ENCODE measurements at regions not wholly inside any gene's neighbourhood (a gene's known extent, or its start where the extent isn't known, plus 50 kb on each side); places are given as distances from the start of the nearest gene placed in this dataset.

- H3K36me3 ChIP-seq (ENCODE audit: insufficient read depth, low read length) = no peaks in the 10 kb centered on the region
- H3K79me2 ChIP-seq (ENCODE audit: insufficient read depth, low read length) = no peaks in the 10 kb centered on the region
- H4K20me1 ChIP-seq (ENCODE audit: insufficient read depth, low read length) = no peaks in the 10 kb centered on the region
- no peak overlapping the region for H2AFZ ChIP-seq (ENCODE audit: low read length)
- H3K9me3 ChIP-seq (ENCODE audit: low read depth, low read length) = no peaks in the 10 kb centered on the region
- H3K27me3 ChIP-seq (ENCODE audit: insufficient read depth, low read length) = no peaks in the 10 kb centered on the region
- H3K4me2 ChIP-seq (ENCODE audit: insufficient read depth, low read length) = no peak overlapping the region
- no peak for TF ChIP-seq CTCF (IDR thresholded peaks at IDR 0.05; ENCODE audit: extremely low read depth, low read depth, low read length)
- no peak overlapping the region for H3K27ac ChIP-seq (ENCODE audit: low read depth, low read length)
- no peak overlapping the region for H3K4me3 ChIP-seq (ENCODE audit: insufficient read depth, low read length)
- no peaks in the 10 kb centered on the region for H3K4me1 ChIP-seq (ENCODE audit: insufficient read depth, low read length)
- DNase-seq (ENCODE audit: insufficient read length, low spot score, missing footprints) = no peak
Measured at GRCh38 chr1:99424087-99424486, 159.8 kb downstream of the PLPPR4 start.

- H3K79me2 ChIP-seq (ENCODE audit: insufficient read depth, low read length) = no peaks in the 10 kb centered on the region
- no peaks in the 10 kb centered on the region for H3K9me3 ChIP-seq (ENCODE audit: low read depth, low read length)
- H2AFZ ChIP-seq (ENCODE audit: low read length) = no peak overlapping the region
- no peak for DNase-seq (ENCODE audit: insufficient read length, low spot score, missing footprints)
- no peaks in the 10 kb centered on the region for H3K27me3 ChIP-seq (ENCODE audit: insufficient read depth, low read length)
- no peak overlapping the region for H3K27ac ChIP-seq (ENCODE audit: low read depth, low read length)
- no peaks in the 10 kb centered on the region for H3K4me1 ChIP-seq (ENCODE audit: insufficient read depth, low read length)
- TF ChIP-seq CTCF (IDR thresholded peaks at IDR 0.05; ENCODE audit: extremely low read depth, low read depth, low read length) = no peak
- no peak overlapping the region for H3K4me2 ChIP-seq (ENCODE audit: insufficient read depth, low read length)
- no peaks in the 10 kb centered on the region for H4K20me1 ChIP-seq (ENCODE audit: insufficient read depth, low read length)
- H3K4me3 ChIP-seq (ENCODE audit: insufficient read depth, low read length) = no peak overlapping the region
- no peaks in the 10 kb centered on the region for H3K36me3 ChIP-seq (ENCODE audit: insufficient read depth, low read length)
Measured at GRCh38 chr1:99429754-99430153, 165.5 kb downstream of the PLPPR4 start.

- Histone ChIP-seq H3K27me3 (ENCODE audit: insufficient read depth, low read length) (no peaks in the 10 kb centered on the region), H3K4me3 (ENCODE audit: insufficient read depth, low read length) (no peak overlapping the region), H3K79me2 (ENCODE audit: insufficient read depth, low read length) (no peaks in the 10 kb centered on the region), H3K4me2 (ENCODE audit: insufficient read depth, low read length) (no peak overlapping the region), H3K4me1 (ENCODE audit: insufficient read depth, low read length) (peaks cover 7% of the 10 kb centered on the region), H3K27ac (ENCODE audit: low read depth, low read length) (no peak overlapping the region), H3K36me3 (ENCODE audit: insufficient read depth, low read length) (no peaks in the 10 kb centered on the region), H3K9me3 (ENCODE audit: low read depth, low read length) (no peaks in the 10 kb centered on the region), H2AFZ (ENCODE audit: low read length) (no peak overlapping the region), H4K20me1 (ENCODE audit: insufficient read depth, low read length) (no peaks in the 10 kb centered on the region)
- no peak for TF ChIP-seq CTCF (IDR thresholded peaks at IDR 0.05; ENCODE audit: extremely low read depth, low read depth, low read length)
- no peak for DNase-seq (ENCODE audit: insufficient read length, low spot score, missing footprints)
Measured at GRCh38 chr1:99438656-99439230, 174.5 kb downstream of the PLPPR4 start.

GRCh38 chr1:99439433-99440075, 175.3 kb downstream of the PLPPR4 start:
- Histone ChIP-seq H3K4me3 (ENCODE audit: insufficient read depth, low read length) (no peak overlapping the region), H3K27me3 (ENCODE audit: insufficient read depth, low read length) (no peaks in the 10 kb centered on the region), H4K20me1 (ENCODE audit: insufficient read depth, low read length) (no peaks in the 10 kb centered on the region), H3K27ac (ENCODE audit: low read depth, low read length) (no peak overlapping the region), H2AFZ (ENCODE audit: low read length) (no peak overlapping the region), H3K4me1 (ENCODE audit: insufficient read depth, low read length) (peaks cover 7% of the 10 kb centered on the region), H3K79me2 (ENCODE audit: insufficient read depth, low read length) (no peaks in the 10 kb centered on the region), H3K4me2 (ENCODE audit: insufficient read depth, low read length) (no peak overlapping the region), H3K36me3 (ENCODE audit: insufficient read depth, low read length) (no peaks in the 10 kb centered on the region), H3K9me3 (ENCODE audit: low read depth, low read length) (no peaks in the 10 kb centered on the region)
- DNase-seq (ENCODE audit: insufficient read length, low spot score, missing footprints) = no peak
- no peak for TF ChIP-seq CTCF (IDR thresholded peaks at IDR 0.05; ENCODE audit: extremely low read depth, low read depth, low read length)
